ENCODE measurements at regions not wholly inside any gene's neighbourhood (a gene's known extent, or its start where the extent isn't known, plus 50 kb on each side); places are given as distances from the start of the nearest gene placed in this dataset.

GRCh38 chr9:107064378-107064777 lies 201.4 kb downstream of the ZNF462 start:
- no peak for DNase-seq (ENCODE audit: low read depth)

- DNase-seq (ENCODE audit: low read depth), result no peak
These were observed 202.6 kb downstream of the ZNF462 start for GRCh38 chr9:107065549-107065948.

GRCh38 chr9:107067739-107068416 lies 204.9 kb downstream of the ZNF462 start:
- no peak for DNase-seq (ENCODE audit: low read depth)

- DNase-seq (ENCODE audit: low read depth), result no peak
These were observed 205.6 kb downstream of the ZNF462 start for GRCh38 chr9:107068581-107068980.

GRCh38 chr9:107070586-107070985 lies 207.6 kb downstream of the ZNF462 start:
- no peak for DNase-seq (ENCODE audit: low read depth)

- no peak for DNase-seq (ENCODE audit: low read depth)
These were observed 205.0 kb upstream of the RAD23B start for GRCh38 chr9:107078061-107078460.

- DNase-seq (ENCODE audit: low read depth), result no peak
These were observed 203.5 kb upstream of the RAD23B start for GRCh38 chr9:107079589-107079988.

GRCh38 chr9:107080130-107080529 lies 202.9 kb upstream of the RAD23B start:
- DNase-seq (ENCODE audit: low read depth), result no peak

GRCh38 chr9:107086460-107086859 lies 196.6 kb upstream of the RAD23B start:
- no peak for DNase-seq (ENCODE audit: low read depth)

- no peak for DNase-seq (ENCODE audit: low read depth)
These were observed 195.9 kb upstream of the RAD23B start for GRCh38 chr9:107087222-107087621.

GRCh38 chr9:107090218-107090617 lies 192.9 kb upstream of the RAD23B start:
- no peak for DNase-seq (ENCODE audit: low read depth)

GRCh38 chr9:107093365-107094060 lies 189.6 kb upstream of the RAD23B start:
- no peak for DNase-seq (ENCODE audit: low read depth)

- DNase-seq (ENCODE audit: low read depth), result no peak
These were observed 188.7 kb upstream of the RAD23B start for GRCh38 chr9:107094370-107094769.

- no peak for DNase-seq (ENCODE audit: low read depth)
These were observed 182.5 kb upstream of the RAD23B start for GRCh38 chr9:107100591-107100990.

- no peak for DNase-seq (ENCODE audit: low read depth)
These were observed 181.1 kb upstream of the RAD23B start for GRCh38 chr9:107102011-107102410.

GRCh38 chr9:107103621-107104020 lies 179.5 kb upstream of the RAD23B start:
- no peak for DNase-seq (ENCODE audit: low read depth)

GRCh38 chr9:107105784-107106183 lies 177.3 kb upstream of the RAD23B start:
- DNase-seq (ENCODE audit: low read depth), result no peak

GRCh38 chr9:107106416-107106815 lies 176.7 kb upstream of the RAD23B start:
- DNase-seq (ENCODE audit: low read depth), result no peak

GRCh38 chr9:107108342-107109130 lies 174.5 kb upstream of the RAD23B start:
- no peak for DNase-seq (ENCODE audit: low read depth)

- DNase-seq (ENCODE audit: low read depth), result no peak
These were observed 173.8 kb upstream of the RAD23B start for GRCh38 chr9:107109324-107109723.

GRCh38 chr9:107110153-107110552 lies 172.9 kb upstream of the RAD23B start:
- DNase-seq (ENCODE audit: low read depth), result no peak

- no peak for DNase-seq (ENCODE audit: low read depth)
These were observed 170.3 kb upstream of the RAD23B start for GRCh38 chr9:107112707-107113243.
